22Rv1 (cell line): ENCODE measurements at regions not wholly inside any gene's neighbourhood (a gene's known extent, or its start where the extent isn't known, plus 50 kb on each side); places are given as distances from the start of the nearest gene placed in this dataset.

Experiments used
- H3K27ac ChIP-seq: fragments of 450-650 bp; 2 replicates; pipeline ENCODE4 v1.5.1; 2017
- ZFX ChIP-seq: fragments of 450-650 bp; IDR thresholded peaks from 2 replicates; pipeline ENCODE4 v1.6.1; 2017; ENCODE audit warnings: antibody characterized with exemption, borderline replicate concordance
- TF ChIP-seq, protein P1 (sequence below): fragments of 450-650 bp; IDR thresholded peaks from 2 replicates; pipeline ENCODE4 v1.5.1; 2017; ENCODE audit warnings: mild to moderate bottlenecking

DNA sequence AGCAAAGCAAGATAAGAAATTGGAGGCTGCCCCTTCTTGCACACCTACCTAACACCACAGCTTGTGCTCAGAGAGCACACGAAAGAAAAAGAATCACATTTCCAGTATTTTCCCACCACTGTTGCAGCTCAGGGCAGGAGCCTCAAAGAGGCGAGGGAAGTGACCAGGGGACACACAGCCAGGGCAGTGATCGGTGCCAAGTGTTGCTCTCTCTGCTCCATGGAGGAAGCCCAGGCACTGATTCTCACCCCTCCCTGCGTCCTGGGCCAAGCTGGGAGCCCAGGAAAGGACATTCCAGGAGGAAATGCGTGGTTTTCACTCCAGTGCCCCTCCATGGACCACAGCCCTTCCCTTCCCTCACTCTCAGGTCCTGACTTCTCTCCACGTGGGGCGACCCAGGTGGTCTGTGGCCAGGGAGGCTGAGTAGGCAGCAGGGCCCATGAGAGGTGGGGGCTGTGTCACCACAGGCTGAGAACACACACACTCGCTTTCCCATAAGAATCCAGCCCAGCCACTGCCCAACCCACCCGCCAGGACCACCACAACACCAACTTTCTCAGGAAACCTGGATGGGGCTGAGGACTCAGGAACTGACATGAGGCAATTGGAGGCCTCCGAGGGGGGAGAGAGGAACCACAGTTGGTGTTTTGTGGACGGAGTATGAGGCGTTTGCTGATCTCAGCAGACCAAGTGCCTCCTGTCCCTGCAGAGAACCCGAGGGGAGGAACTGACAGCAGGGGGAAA is 81.7 kb upstream of the MAFB start:
- no peak for TF ChIP-seq ZFX
- TF ChIP-seq, protein P1, sequence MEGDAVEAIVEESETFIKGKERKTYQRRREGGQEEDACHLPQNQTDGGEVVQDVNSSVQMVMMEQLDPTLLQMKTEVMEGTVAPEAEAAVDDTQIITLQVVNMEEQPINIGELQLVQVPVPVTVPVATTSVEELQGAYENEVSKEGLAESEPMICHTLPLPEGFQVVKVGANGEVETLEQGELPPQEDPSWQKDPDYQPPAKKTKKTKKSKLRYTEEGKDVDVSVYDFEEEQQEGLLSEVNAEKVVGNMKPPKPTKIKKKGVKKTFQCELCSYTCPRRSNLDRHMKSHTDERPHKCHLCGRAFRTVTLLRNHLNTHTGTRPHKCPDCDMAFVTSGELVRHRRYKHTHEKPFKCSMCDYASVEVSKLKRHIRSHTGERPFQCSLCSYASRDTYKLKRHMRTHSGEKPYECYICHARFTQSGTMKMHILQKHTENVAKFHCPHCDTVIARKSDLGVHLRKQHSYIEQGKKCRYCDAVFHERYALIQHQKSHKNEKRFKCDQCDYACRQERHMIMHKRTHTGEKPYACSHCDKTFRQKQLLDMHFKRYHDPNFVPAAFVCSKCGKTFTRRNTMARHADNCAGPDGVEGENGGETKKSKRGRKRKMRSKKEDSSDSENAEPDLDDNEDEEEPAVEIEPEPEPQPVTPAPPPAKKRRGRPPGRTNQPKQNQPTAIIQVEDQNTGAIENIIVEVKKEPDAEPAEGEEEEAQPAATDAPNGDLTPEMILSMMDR, result no peak
- no peak overlapping the region for H3K27ac ChIP-seq

DNA sequence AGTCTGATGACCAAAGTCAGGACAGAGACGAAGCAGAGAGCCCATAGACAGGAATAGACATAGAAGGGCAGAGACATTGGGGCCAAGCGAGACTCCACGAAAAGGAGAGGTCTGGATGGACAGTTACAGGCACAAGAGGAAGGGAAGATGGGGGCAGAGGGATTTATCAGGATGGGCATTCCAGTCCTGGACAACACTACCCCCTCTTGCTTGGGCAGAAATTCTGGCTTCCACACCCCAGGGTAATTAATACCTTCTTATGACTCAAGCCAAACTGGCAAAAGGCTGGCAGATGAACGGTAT is 82.2 kb upstream of the MAFB start:
- no peak overlapping the region for H3K27ac ChIP-seq

DNA sequence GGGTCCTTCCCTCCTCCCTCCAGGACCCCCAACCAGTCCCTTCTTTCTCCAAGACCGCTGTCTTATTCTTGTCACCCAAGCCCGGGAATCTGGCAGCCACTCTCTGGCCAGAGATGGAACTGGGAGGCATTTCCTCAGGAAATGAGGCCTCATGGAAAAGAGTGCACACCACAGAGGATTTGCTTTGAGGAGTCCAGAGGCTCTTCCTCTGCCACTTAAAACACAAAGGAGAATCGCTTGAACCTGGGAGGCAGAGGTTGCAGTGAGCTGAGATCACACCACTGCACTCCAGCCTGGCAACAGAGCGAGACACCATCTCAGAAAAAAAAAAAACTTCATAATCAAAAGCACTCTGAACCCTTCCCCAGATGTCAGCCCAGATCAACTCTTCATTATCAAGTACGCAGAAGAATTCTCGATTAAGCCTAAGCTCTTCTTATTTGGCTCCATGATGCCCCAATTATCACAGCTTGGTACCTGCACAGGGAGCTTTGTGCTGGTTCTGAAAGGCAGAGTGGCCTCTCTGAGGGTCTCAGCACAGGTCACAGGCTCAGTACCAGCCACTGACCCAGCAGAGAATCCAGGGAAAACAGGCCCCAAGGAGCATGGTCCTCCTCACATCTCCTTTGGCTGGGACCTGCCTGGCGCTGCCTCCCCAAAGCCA is 82.9 kb upstream of the MAFB start:
- no peak overlapping the region for H3K27ac ChIP-seq
- TF ChIP-seq, protein P1, result no peak
- TF ChIP-seq ZFX, result no peak

More for the DNA sequence above, 82.2 kb upstream of the MAFB start:
- TF ChIP-seq ZFX, result no peak
- TF ChIP-seq, protein P1, result no peak

DNA sequence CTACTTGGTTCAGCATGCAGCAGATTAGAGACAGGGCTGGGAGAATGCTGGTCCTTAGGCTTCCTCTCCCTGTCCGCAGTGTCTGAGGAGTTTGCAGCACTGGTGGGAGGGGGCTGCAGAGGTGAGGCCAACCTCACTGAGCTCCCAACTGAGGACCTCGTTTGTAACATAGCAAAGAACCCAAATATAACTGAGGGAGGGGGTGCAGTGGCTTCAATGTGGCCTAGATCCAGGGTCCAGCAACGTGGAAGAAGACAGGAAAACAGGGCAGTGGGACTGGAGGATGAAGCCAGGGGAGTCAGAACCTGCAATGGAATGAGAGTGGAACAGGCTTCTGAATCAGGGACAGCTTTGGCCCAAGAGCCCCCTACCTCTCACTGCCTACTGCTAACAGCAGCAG is 84.3 kb upstream of the MAFB start:
- TF ChIP-seq, protein P1, result no peak
- no peak for TF ChIP-seq ZFX
- no peak overlapping the region for H3K27ac ChIP-seq

DNA sequence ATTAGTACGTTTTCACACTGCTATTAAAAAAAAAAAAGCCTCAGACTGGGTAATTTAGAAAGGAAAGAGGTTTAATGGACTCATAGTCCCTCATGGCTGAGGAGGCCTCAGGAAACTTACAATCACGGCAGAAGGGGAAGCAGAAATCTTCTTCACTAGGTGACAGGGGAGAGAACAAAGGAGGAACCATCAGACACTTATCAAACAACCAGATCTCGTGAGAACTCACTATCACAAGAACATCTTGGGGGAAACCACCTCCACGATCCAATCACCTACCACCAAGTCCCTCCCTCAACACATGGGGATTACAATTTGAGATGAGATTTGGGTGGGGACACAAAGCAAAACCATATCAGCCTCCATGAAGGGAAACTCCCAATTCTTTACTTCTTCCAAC is 85.2 kb upstream of the MAFB start:
- TF ChIP-seq, protein P1, result no peak
- TF ChIP-seq ZFX, result no peak
- no peak overlapping the region for H3K27ac ChIP-seq

DNA sequence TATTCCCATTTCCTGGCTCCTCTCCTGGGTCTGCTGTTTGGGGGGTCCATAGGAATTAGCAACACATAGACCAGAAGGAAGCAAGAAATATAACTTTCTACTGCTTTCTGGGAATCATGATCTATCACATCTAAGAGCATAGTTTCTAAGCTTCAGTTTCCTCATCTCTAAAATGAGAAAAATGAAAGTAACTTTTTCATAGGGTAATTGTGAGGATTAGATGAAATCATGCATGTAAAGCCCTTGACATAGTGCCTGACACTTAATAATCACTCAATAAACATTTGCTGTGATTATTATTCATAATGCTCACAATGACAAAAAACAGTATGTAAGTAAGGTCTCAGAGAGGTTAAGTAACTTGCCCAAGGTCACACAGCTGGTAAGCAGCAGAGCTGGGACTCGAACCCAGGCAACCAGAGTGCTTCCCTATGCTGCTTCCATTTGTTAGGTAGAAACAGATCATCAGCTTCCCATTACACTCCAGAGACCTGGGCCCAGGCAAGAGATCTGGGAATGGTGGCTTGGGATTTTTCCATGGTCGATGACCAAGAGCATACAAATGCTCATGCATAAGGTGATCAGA is 86.6 kb upstream of the MAFB start:
- no peak for TF ChIP-seq ZFX
- TF ChIP-seq, protein P1, result no peak
- no peak overlapping the region for H3K27ac ChIP-seq
